ENCODE measurements at regions not wholly inside any gene's neighbourhood (a gene's known extent, or its start where the extent isn't known, plus 50 kb on each side); places are given as distances from the start of the nearest gene placed in this dataset.

GRCh38 chr3:88773766-88774165, 333.7 kb upstream of the EPHA3 start:
- TF ChIP-seq CTCF (IDR thresholded peaks at IDR 0.05 in 4 of 5, conservative IDR thresholded peaks at IDR 0.05 in 1 of 5) = no peak
- TF ChIP-seq POLR2A (IDR thresholded peaks at IDR 0.05) = no peak
